Loucy (cell line): ENCODE measurements at regions not wholly inside any gene's neighbourhood (a gene's known extent, or its start where the extent isn't known, plus 50 kb on each side); places are given as distances from the start of the nearest gene placed in this dataset.

Experiments used
- H2AFZ ChIP-seq: fragments of 200-600 bp; sonication (generic); 2 replicates; pipeline ENCODE4 v1.6.0; 2016; ENCODE audit warnings: antibody characterized with exemption, mild to moderate bottlenecking, low read length, moderate library complexity
- H3F3A ChIP-seq: fragments of 200-600 bp; 2 replicates; pipeline ENCODE4 v1.6.0; 2016; ENCODE audit warnings: antibody characterized with exemption, low read depth, mild to moderate bottlenecking
- H3K27me3 ChIP-seq: fragments of 200-600 bp; sonication (generic); 2 replicates; pipeline ENCODE4 v1.6.1; 2014; ENCODE audit warnings: low read length, mild to moderate bottlenecking; ENCODE audit not compliant: insufficient read depth, poor library complexity, severe bottlenecking
- H3K36me3 ChIP-seq: fragments of 200-600 bp; sonication (generic); 2 replicates; pipeline ENCODE4 v1.6.1; 2016; ENCODE audit warnings: low read length; ENCODE audit not compliant: insufficient read depth
- H3K4me1 ChIP-seq: fragments of 200-600 bp; sonication (generic); 2 replicates; pipeline ENCODE4 v1.5.1; 2014; ENCODE audit warnings: low read length, mild to moderate bottlenecking; ENCODE audit not compliant: insufficient read depth, poor library complexity, severe bottlenecking
- H3K4me2 ChIP-seq: fragments of 200-600 bp; sonication (generic); 2 replicates; pipeline ENCODE4 v1.6.0; 2014; ENCODE audit warnings: antibody characterized with exemption, low read length, low read depth, mild to moderate bottlenecking; ENCODE audit not compliant: poor library complexity, severe bottlenecking
- H3K4me3 ChIP-seq: fragments of 200-600 bp; sonication (generic); 2 replicates; pipeline ENCODE4 v1.5.1; 2014; ENCODE audit warnings: low read length, mild to moderate bottlenecking, mixed read lengths; ENCODE audit not compliant: poor library complexity, severe bottlenecking
- H3K79me2 ChIP-seq: fragments of 200-600 bp; sonication (generic); 2 replicates; pipeline ENCODE4 v1.6.1; 2014; ENCODE audit warnings: low read length; ENCODE audit not compliant: insufficient read depth
- H3K9ac ChIP-seq: fragments of 200-600 bp; sonication (generic); 2 replicates; pipeline ENCODE4 v1.6.0; 2014; ENCODE audit warnings: mild to moderate bottlenecking, low read depth, low read length, moderate library complexity; ENCODE audit not compliant: poor library complexity, severe bottlenecking
- H3K9me2 ChIP-seq: fragments of 200-600 bp; sonication (generic); replicated peaks from 2 replicates; pipeline ENCODE4 v1.6.1; 2016; ENCODE audit warnings: low read depth, low read length, mixed read lengths
- H3K9me3 ChIP-seq: fragments of 200-600 bp; sonication (generic); 2 replicates; pipeline ENCODE4 v1.6.1; 2014; ENCODE audit warnings: mild to moderate bottlenecking, antibody characterized with exemption, low read length, low read depth; ENCODE audit not compliant: insufficient read depth
- H4K20me1 ChIP-seq: fragments of 200-600 bp; sonication (generic); 2 replicates; pipeline ENCODE4 v1.6.0; 2014; ENCODE audit warnings: antibody characterized with exemption, low read length, mild to moderate bottlenecking; ENCODE audit not compliant: insufficient read depth, poor library complexity, severe bottlenecking
- EZH2phosphoT487 ChIP-seq: fragments of 200-600 bp; IDR thresholded peaks from 2 replicates; pipeline ENCODE4 v1.6.1; 2018; ENCODE audit warnings: antibody characterized with exemption, mild to moderate bottlenecking, moderate library complexity, borderline replicate concordance
- TF ChIP-seq, protein P1 (sequence below): fragments of 200-600 bp; sonication (generic); conservative IDR thresholded peaks from 2 replicates; pipeline ENCODE4 v1.5.1; 2014; ENCODE audit warnings: mild to moderate bottlenecking, antibody characterized with exemption, low read length

DNA sequence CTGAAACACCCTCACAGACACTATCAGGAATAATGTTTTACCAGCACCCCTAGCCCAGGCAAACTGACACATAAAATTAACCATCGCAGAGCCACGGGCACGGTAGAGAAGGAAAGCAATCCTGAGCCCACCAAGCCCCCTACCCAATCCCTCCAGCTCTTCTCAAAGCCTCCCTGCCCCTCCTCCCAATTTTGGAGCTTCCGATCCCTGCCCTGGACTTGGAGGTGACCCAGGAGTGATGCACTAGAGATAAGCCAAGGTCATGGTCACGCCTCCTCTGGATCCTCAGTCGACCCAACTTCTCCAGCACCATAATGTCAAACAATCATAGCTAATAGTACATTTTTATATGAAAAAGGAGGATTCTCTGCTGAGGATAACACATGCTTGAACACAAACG is 188.7 kb upstream of the NSMCE3 start:
- H3F3A ChIP-seq: peaks cover 10% of the 10 kb centered on the region; the same call in 1 of the 2 replicates
- H3K9me3 ChIP-seq: no peaks in the 10 kb centered on the region
- no peak overlapping the region for H3K4me2 ChIP-seq
- H3K4me3 ChIP-seq: no peak overlapping the region
- no peaks in the 10 kb centered on the region for H3K36me3 ChIP-seq
- no peaks in the 10 kb centered on the region for H3K27me3 ChIP-seq
- peaks cover 31% of the 10 kb centered on the region for H3K4me1 ChIP-seq
- no peaks in the 10 kb centered on the region for H3K9me2 ChIP-seq
- H3K79me2 ChIP-seq: no peaks in the 10 kb centered on the region
- TF ChIP-seq EZH2phosphoT487: no peak
- TF ChIP-seq, protein P1, sequence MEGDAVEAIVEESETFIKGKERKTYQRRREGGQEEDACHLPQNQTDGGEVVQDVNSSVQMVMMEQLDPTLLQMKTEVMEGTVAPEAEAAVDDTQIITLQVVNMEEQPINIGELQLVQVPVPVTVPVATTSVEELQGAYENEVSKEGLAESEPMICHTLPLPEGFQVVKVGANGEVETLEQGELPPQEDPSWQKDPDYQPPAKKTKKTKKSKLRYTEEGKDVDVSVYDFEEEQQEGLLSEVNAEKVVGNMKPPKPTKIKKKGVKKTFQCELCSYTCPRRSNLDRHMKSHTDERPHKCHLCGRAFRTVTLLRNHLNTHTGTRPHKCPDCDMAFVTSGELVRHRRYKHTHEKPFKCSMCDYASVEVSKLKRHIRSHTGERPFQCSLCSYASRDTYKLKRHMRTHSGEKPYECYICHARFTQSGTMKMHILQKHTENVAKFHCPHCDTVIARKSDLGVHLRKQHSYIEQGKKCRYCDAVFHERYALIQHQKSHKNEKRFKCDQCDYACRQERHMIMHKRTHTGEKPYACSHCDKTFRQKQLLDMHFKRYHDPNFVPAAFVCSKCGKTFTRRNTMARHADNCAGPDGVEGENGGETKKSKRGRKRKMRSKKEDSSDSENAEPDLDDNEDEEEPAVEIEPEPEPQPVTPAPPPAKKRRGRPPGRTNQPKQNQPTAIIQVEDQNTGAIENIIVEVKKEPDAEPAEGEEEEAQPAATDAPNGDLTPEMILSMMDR: no peak
- H2AFZ ChIP-seq: no peak overlapping the region
- no peak overlapping the region for H3K9ac ChIP-seq
- no peaks in the 10 kb centered on the region for H4K20me1 ChIP-seq

DNA sequence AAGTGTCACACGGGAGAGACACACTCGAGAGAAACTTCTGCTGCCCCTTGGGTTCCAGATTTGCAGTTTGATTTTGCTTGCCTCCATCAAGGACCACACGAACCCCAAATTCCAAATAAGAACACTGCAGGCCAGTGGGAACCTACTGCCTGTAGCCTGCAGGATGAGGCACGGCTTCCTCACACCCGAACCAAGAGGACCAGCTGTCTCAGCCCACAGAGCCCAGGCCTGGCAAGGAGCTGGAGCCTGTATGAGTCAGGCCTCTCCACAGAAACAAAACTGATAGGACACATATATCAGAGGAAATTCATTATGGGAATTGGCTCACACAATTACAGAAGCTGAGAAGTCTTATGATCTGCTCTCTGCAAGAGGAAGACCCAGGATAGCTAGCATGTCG is 188.1 kb upstream of the NSMCE3 start:
- Histone ChIP-seq H3K9me2 (no peaks in the 10 kb centered on the region), H3F3A (peaks cover 14% of the 10 kb centered on the region; the same call in 1 of the 2 replicates), H3K79me2 (no peaks in the 10 kb centered on the region), H3K4me1 (peaks cover 35% of the 10 kb centered on the region), H3K9me3 (no peaks in the 10 kb centered on the region), H4K20me1 (no peaks in the 10 kb centered on the region), H3K36me3 (no peaks in the 10 kb centered on the region), H3K9ac (no peak overlapping the region), H3K4me2 (no peak overlapping the region), H2AFZ (no peak overlapping the region), H3K27me3 (no peaks in the 10 kb centered on the region), H3K4me3 (no peak overlapping the region)
- TF ChIP-seq, protein P1: no peak
- TF ChIP-seq EZH2phosphoT487: no peak

DNA sequence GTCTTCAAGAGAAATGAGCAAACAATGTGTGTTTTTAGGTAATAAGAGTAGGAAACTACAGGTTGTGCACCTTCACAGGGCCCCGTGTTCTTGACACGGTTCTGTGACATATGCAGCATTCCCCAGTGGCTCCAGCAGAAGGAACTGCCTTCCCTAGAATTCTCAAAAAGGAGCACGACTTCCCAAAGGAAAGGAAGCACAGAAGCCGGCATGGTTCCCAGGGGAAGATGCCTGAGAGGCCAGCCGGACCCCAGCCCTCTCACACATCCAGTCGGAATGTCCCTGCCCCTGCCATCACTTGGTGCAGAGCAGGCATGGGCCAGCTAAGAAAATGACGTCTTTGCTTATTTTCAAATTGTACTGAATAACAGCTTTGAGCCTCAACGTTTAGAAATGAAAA is 187.3 kb upstream of the NSMCE3 start:
- Histone ChIP-seq H3K27me3 (no peaks in the 10 kb centered on the region), H3K9ac (no peak overlapping the region), H3K4me1 (peaks cover 35% of the 10 kb centered on the region), H3K79me2 (peaks cover 2% of the 10 kb centered on the region; the same call in 1 of the 2 replicates), H3K36me3 (no peaks in the 10 kb centered on the region), H4K20me1 (no peaks in the 10 kb centered on the region), H3K4me3 (no peak overlapping the region), H3K9me3 (no peaks in the 10 kb centered on the region), H3K9me2 (no peaks in the 10 kb centered on the region), H2AFZ (no peak overlapping the region), H3K4me2 (no peak overlapping the region), H3F3A (peaks cover 18% of the 10 kb centered on the region)
- TF ChIP-seq, protein P1: no peak
- no peak for TF ChIP-seq EZH2phosphoT487
